HG02852 (cell line): ENCODE measurements at regions not wholly inside any gene's neighbourhood (a gene's known extent, or its start where the extent isn't known, plus 50 kb on each side); places are given as distances from the start of the nearest gene placed in this dataset.

Experiments used
- ATAC-seq: cut with Tn5 transposase; IDR thresholded peaks from one replicate; pipeline ENCODE4 v1.9.1; 2021; ENCODE audit warnings: mild to moderate bottlenecking, moderate library complexity; ENCODE audit not compliant: unreplicated experiment

- no peak for ATAC-seq
Observed at GRCh38 chr9:118459913-118460312, 755.7 kb downstream of the TLR4 start.

- ATAC-seq, result no peak
Observed at GRCh38 chr9:118463419-118463818, 759.2 kb downstream of the TLR4 start.

- ATAC-seq, result no peak
Observed at GRCh38 chr9:118473521-118473920, 769.3 kb downstream of the TLR4 start.

- no peak for ATAC-seq
Observed at GRCh38 chr9:118478752-118479151, 774.5 kb downstream of the TLR4 start.

- ATAC-seq, result no peak
Observed at GRCh38 chr9:118482306-118482705, 778.1 kb downstream of the TLR4 start.

GRCh38 chr9:118483677-118484076 lies 779.5 kb downstream of the TLR4 start:
- no peak for ATAC-seq

GRCh38 chr9:118503236-118503635 lies 799.0 kb downstream of the TLR4 start:
- ATAC-seq, result no peak

- ATAC-seq, result no peak
Observed at GRCh38 chr9:118510711-118511110, 806.5 kb downstream of the TLR4 start.

- no peak for ATAC-seq
Observed at GRCh38 chr9:118515947-118516346, 811.7 kb downstream of the TLR4 start.

- no peak for ATAC-seq
Observed at GRCh38 chr9:118521261-118521660, 817.1 kb downstream of the TLR4 start.

- ATAC-seq, result peak; percentile 96
Observed at GRCh38 chr9:118522093-118523028, 818.2 kb downstream of the TLR4 start.

GRCh38 chr9:118527261-118527660 lies 823.1 kb downstream of the TLR4 start:
- ATAC-seq, result no peak

GRCh38 chr9:118529210-118529609 lies 825.0 kb downstream of the TLR4 start:
- ATAC-seq, result peak; percentile 41

GRCh38 chr9:118529624-118530214 lies 825.5 kb downstream of the TLR4 start:
- peak; percentile 88 for ATAC-seq

- ATAC-seq, result no peak
Observed at GRCh38 chr9:118532592-118532991, 828.4 kb downstream of the TLR4 start.

GRCh38 chr9:118533101-118533500 lies 828.9 kb downstream of the TLR4 start:
- ATAC-seq, result no peak

GRCh38 chr9:118533850-118534249 lies 829.6 kb downstream of the TLR4 start:
- no peak for ATAC-seq

- no peak for ATAC-seq
Observed at GRCh38 chr9:118536153-118536552, 832.0 kb downstream of the TLR4 start.

GRCh38 chr9:118538959-118539358 lies 830.3 kb downstream of the BRINP1 start:
- no peak for ATAC-seq

- no peak for ATAC-seq
Observed at GRCh38 chr9:118553465-118553864, 815.8 kb downstream of the BRINP1 start.

GRCh38 chr9:118554987-118555386 lies 814.2 kb downstream of the BRINP1 start:
- no peak for ATAC-seq

GRCh38 chr9:118558026-118558425 lies 811.2 kb downstream of the BRINP1 start:
- no peak for ATAC-seq
